ENCODE measurements at regions not wholly inside any gene's neighbourhood (a gene's known extent, or its start where the extent isn't known, plus 50 kb on each side); places are given as distances from the start of the nearest gene placed in this dataset.
A peak's percentile ranks its signal among the peaks of the same experiment; 100 is the strongest.

- no peak for DNase-seq (ENCODE audit: low read depth)
- TF ChIP-seq CTCF (IDR thresholded peaks at IDR 0.05; ENCODE audit: insufficient read depth, low read depth, low read length, missing control alignments): no peak
- no peak overlapping the region for H3K4me3 ChIP-seq (ENCODE audit: low read length)
These were observed 589.8 kb upstream of the CDH2 start for GRCh38 chr18:28766721-28767120.

- DNase-seq (ENCODE audit: low read depth): no peak
- H3K4me3 ChIP-seq (ENCODE audit: low read length): no peak overlapping the region
- TF ChIP-seq CTCF (IDR thresholded peaks at IDR 0.05; ENCODE audit: insufficient read depth, low read depth, low read length, missing control alignments): no peak
These were observed 589.1 kb upstream of the CDH2 start for GRCh38 chr18:28766027-28766426.

DNA sequence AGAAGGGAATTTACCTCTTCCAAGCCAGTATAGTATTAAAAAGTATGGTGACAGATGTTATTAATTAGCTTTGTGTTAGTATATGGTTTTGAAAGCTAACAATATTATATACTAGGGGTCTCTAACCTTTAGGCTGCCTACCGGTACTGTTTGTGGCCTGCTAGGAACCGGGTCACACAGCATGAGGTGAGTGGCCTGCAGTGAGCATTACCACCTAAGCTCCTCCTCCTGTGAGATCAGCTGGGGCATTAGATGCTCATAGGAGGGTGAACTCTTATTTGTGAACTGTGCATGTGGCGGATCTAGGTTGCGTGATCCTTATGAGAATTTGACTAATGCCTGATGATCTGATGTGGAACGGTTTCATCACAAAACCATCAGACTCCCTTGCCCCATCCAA, 583.4 kb upstream of the CDH2 start:
- TF ChIP-seq CTCF (IDR thresholded peaks at IDR 0.05; ENCODE audit: insufficient read depth, low read depth, low read length, missing control alignments): no peak
- H3K4me3 ChIP-seq (ENCODE audit: low read length): no peak overlapping the region
- no peak for DNase-seq (ENCODE audit: low read depth)

DNA sequence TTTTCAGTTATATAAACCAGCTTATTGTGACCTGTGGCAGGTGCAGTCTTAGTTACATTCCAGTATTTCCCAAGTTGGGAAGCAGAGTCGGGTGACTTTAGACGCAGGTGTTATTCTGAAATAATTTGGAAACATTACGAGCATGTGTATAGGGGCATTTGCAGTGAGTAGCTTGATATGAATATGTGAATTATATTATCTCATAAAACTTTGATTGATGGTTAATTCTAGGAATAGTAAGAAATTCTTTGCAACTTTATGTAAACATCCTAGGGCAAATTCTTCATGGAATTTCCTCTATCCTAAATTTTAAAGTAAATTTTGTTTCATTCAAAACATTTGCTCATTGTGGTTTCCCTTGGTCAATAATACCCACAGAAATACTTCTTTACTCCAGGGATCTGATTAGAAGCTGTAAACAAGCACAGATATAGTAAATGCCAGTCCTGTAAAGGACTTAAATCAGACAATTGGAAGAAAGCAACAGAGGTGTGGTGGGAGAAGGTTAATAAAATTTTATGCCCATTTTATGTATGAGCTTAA, 580.6 kb upstream of the CDH2 start:
- TF ChIP-seq CTCF (IDR thresholded peaks at IDR 0.05; ENCODE audit: insufficient read depth, low read depth, low read length, missing control alignments): no peak
- no peak for DNase-seq (ENCODE audit: low read depth)
- H3K4me3 ChIP-seq (ENCODE audit: low read length): no peak overlapping the region

DNA sequence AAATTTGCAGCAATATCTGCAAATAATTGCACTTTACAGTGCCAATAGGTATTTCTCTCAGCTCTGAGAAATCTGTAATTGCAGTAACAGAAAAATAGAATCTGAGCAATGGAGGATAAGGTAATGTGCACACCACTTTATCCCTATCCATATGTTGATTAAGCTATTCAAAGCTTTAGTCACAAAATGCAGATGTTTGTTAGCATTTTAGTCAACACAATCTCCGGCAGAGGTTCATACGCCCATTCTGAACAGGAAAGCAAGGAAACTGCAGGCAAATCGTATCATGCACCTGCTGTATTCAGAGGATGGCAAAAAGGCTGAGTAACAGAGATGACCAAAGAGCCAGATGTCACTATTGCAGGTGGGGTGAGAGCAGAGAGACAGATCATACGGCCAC, 566.2 kb upstream of the CDH2 start:
- TF ChIP-seq CTCF (IDR thresholded peaks at IDR 0.05; ENCODE audit: insufficient read depth, low read depth, low read length, missing control alignments): no peak
- DNase-seq (ENCODE audit: low read depth): no peak
- H3K4me3 ChIP-seq (ENCODE audit: low read length): no peak overlapping the region

DNA sequence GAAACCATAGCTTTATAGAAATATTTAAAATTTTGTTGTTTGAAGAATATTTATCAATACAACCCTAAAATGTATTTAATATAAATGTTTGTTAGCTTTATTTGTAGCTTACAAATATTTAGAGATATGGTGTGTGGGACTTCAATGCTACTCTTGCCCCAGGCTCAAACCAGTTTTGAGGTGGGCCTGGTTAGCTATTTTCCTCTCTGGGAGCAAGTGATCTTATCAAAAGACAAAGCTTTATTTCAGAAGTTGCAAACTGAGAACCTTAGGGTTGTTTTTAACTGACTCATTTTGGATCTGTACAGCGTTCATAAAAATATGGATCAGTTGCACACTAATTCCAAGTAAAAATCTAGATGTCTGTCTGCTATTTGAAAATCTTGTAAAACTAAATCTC, 563.6 kb upstream of the CDH2 start:
- DNase-seq (ENCODE audit: low read depth): no peak
- TF ChIP-seq CTCF (IDR thresholded peaks at IDR 0.05; ENCODE audit: insufficient read depth, low read depth, low read length, missing control alignments): no peak
- H3K4me3 ChIP-seq (ENCODE audit: low read length): no peak overlapping the region

DNA sequence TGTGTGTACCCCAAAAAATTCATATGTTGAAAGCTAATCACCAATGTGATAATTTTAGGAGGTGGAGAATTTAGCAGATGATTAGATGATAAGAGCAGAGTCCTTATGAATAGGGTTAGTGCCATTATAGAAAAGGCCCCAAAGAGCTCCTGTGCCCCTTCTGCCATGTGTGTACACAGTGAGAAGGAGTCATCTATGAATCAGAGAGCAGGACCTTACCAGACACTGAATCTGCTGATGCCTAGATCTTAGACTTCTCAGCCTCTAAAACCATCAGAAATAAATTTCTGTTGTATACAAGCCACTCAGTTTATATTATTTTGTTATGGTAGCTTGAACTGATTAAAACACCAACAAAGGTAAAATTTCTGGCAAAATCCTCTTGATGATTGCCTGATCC, 560.0 kb upstream of the CDH2 start:
- TF ChIP-seq CTCF (IDR thresholded peaks at IDR 0.05; ENCODE audit: insufficient read depth, low read depth, low read length, missing control alignments): no peak
- no peak overlapping the region for H3K4me3 ChIP-seq (ENCODE audit: low read length)
- peak; percentile 47 for DNase-seq (ENCODE audit: low read depth)
